ENCODE measurements at regions not wholly inside any gene's neighbourhood (a gene's known extent, or its start where the extent isn't known, plus 50 kb on each side); places are given as distances from the start of the nearest gene placed in this dataset.

GRCh38 chr3:34258271-34258998 is 460.0 kb downstream of the PDCD6IP start:
- TF ChIP-seq CTCF (IDR thresholded peaks at IDR 0.05) (no peak), POLR2A (IDR thresholded peaks at IDR 0.05) (no peak)

All from tibial nerve (tissue), 3 donors.